Stomach (tissue), 8 donors: ENCODE measurements at regions not wholly inside any gene's neighbourhood (a gene's known extent, or its start where the extent isn't known, plus 50 kb on each side); places are given as distances from the start of the nearest gene placed in this dataset.

Source experiments
- DNase-seq, 2 donors: peaks; one replicate each; pipeline versions ENCODE4 v3.0.0 to v3.0.0-alpha.2; 2013 to 2019
- H3K27ac ChIP-seq, 5 donors: fragments of 200-600 bp in 4 of 5; sonication (generic) in 4 of 5; one replicate each; pipeline ENCODE4 v1.5.1; 2013 to 2019; ENCODE audit warnings: mild to moderate bottlenecking in 1 of 5, moderate library complexity in 1 of 5
- H3K27me3 ChIP-seq, 3 donors: fragments of 200-600 bp; sonication (generic); one replicate each; pipeline ENCODE4 v1.5.1; 2017 to 2019; ENCODE audit warnings: mixed run types in 1 of 3
- H3K36me3 ChIP-seq, 4 donors: fragments of 200-600 bp; sonication (generic); 1 replicate in 3 of 4; 2 replicates in 1 of 4; pipeline ENCODE4 v1.5.1; 2016 to 2019
- H3K4me1 ChIP-seq, 4 donors: fragments of 200-600 bp; sonication (generic); one replicate each; pipeline ENCODE4 v1.5.1; 2016 to 2019
- H3K4me3 ChIP-seq, 4 donors: fragments of 200-600 bp; sonication (generic) in 3 of 4; one replicate each; pipeline ENCODE4 v1.5.1; 2016 to 2019; ENCODE audit warnings: mild to moderate bottlenecking in 1 of 4
- H3K9me3 ChIP-seq, 4 donors: fragments of 200-600 bp; sonication (generic); one replicate each; pipeline ENCODE4 v1.5.1; 2016 to 2019
- EP300 ChIP-seq: sonication (generic); formaldehyde crosslinking; IDR thresholded peaks from one replicate; pipeline ENCODE4 v1.6.1; 2017; ENCODE audit warnings: antibody characterized with exemption
- POLR2A ChIP-seq, 4 donors: fragments of 450-650 bp; IDR thresholded peaks; one replicate each; pipeline ENCODE4 v1.6.1; 2016; ENCODE audit warnings: antibody characterized with exemption in 4 of 4, control low read depth in 2 of 4, mild to moderate bottlenecking in 1 of 4, moderate library complexity in 1 of 4
- POLR2AphosphoS5 ChIP-seq, 3 donors: sonication (generic); formaldehyde crosslinking; IDR thresholded peaks; one replicate each; pipeline ENCODE4 v1.6.1; 2016; ENCODE audit warnings: antibody characterized with exemption in 3 of 3
- WGBS, 5 donors: extraction: QIAGEN DNeasy Blood & Tissue Kit in 3 of 5; methylation state at CpG; one replicate each; pipeline versions ENCODE4 v1.1.5 to v1.1.7; 2013 to 2018; 5-methylcytosine and 5-hydroxymethylcytosine counted together
- intact Hi-C: fragments of 100-400 bp; cut with DNase I; formaldehyde crosslinking; loops from one replicate; pipeline ENCODE4 v1.15.1; 2023; ENCODE audit warnings: low total_unique reads
- TF ChIP-seq, protein P1 (sequence below), 7 experiments: fragments of 450-650 bp in 4 of 7; fragments of 200-600 bp in 3 of 7; sonication (generic) in 3 of 7; IDR thresholded peaks; one replicate each; pipeline ENCODE4 v1.5.1; 2016 to 2019; ENCODE audit warnings: antibody characterized with exemption in 7 of 7, control low read depth in 2 of 7, mild to moderate bottlenecking in 1 of 7
- donor health status: healthy with polysubstance abuse.
- donor health status: Bipolar disorder and iron deficiency.
- donor health status: healthy.

- TF ChIP-seq EP300, result no peak
- TF ChIP-seq, protein P1, sequence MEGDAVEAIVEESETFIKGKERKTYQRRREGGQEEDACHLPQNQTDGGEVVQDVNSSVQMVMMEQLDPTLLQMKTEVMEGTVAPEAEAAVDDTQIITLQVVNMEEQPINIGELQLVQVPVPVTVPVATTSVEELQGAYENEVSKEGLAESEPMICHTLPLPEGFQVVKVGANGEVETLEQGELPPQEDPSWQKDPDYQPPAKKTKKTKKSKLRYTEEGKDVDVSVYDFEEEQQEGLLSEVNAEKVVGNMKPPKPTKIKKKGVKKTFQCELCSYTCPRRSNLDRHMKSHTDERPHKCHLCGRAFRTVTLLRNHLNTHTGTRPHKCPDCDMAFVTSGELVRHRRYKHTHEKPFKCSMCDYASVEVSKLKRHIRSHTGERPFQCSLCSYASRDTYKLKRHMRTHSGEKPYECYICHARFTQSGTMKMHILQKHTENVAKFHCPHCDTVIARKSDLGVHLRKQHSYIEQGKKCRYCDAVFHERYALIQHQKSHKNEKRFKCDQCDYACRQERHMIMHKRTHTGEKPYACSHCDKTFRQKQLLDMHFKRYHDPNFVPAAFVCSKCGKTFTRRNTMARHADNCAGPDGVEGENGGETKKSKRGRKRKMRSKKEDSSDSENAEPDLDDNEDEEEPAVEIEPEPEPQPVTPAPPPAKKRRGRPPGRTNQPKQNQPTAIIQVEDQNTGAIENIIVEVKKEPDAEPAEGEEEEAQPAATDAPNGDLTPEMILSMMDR (IDR thresholded peaks at IDR 0.05), result no peak
- no peak for TF ChIP-seq POLR2A (IDR thresholded peaks at IDR 0.05)
- no peak for TF ChIP-seq POLR2AphosphoS5 (IDR thresholded peaks at IDR 0.05)
- Histone ChIP-seq H3K27ac (no peak overlapping the region), H3K9me3 (no peaks in the 10 kb centered on the region), H3K27me3 (peaks cover 12 to 83% (median 58%) of the 10 kb centered on the region in 3 donors), H3K4me1 (peaks cover 0 to 10% (median 9%) of the 10 kb centered on the region in 4 donors), H3K36me3 (no peaks in the 10 kb centered on the region), H3K4me3 (no peak overlapping the region)
- no peak for DNase-seq
- WGBS, 5 donors, result 77 to 90% (median 89%) methylated on average over 3 to 7 of the region's 7 CpGs
- intact Hi-C loops, result no loop called here
Observed at GRCh38 chr3:128557531-128558280, 64.7 kb upstream of the GATA2 start.

DNA sequence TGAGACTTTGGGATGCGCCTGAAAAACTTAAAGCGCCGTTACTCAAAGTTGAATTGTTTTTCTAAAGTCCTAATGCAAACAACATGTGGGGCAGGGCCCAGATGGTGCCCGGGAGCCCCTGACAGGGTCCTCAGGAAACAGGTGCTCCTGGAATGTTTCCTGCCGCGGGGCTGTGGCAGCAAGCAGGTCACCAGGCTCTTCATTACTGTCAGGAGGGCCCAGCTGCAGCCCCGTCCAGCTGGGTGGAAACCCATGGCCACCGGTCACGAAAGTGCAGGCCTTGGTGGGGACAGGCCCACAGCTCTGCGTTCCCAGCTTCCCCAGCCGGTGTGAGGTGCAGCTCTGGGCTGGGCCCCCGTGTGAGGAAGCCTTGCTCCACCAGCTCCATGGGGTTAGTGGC lies 63.9 kb upstream of the GATA2 start:
- Histone ChIP-seq H3K4me3 (no peak overlapping the region), H3K27me3 (peaks cover 12 to 84% (median 58%) of the 10 kb centered on the region in 3 donors), H3K27ac (no peak overlapping the region), H3K4me1 (peaks cover 0 to 10% (median 9%) of the 10 kb centered on the region in 4 donors), H3K36me3 (no peaks in the 10 kb centered on the region), H3K9me3 (no peaks in the 10 kb centered on the region)
- 33 to 54% (median 40%) methylated on average over 11 to 12 of the region's 12 CpGs for WGBS, 5 donors
- DNase-seq, result peak in 1 of 2 donors; percentile 50
- TF ChIP-seq POLR2A (IDR thresholded peaks at IDR 0.05), result no peak
- no peak for TF ChIP-seq POLR2AphosphoS5 (IDR thresholded peaks at IDR 0.05)
- TF ChIP-seq EP300, result no peak
- TF ChIP-seq, protein P1 (IDR thresholded peaks at IDR 0.05), result no peak
- intact Hi-C loops, result no loop called here

- Histone ChIP-seq H3K36me3 (no peaks in the 10 kb centered on the region), H3K9me3 (no peaks in the 10 kb centered on the region), H3K27ac (peak overlapping the region in 2 of 5 donors; percentile 27 to 60), H3K4me1 (peaks cover 0 to 10% (median 9%) of the 10 kb centered on the region in 4 donors), H3K27me3 (peaks cover 12 to 84% (median 58%) of the 10 kb centered on the region in 3 donors), H3K4me3 (no peak overlapping the region)
- TF ChIP-seq POLR2AphosphoS5 (IDR thresholded peaks at IDR 0.05) (no peak), POLR2A (IDR thresholded peaks at IDR 0.05) (no peak), EP300 (no peak)
- TF ChIP-seq, protein P1 (IDR thresholded peaks at IDR 0.05), result no peak
- 77 to 80% (median 78%) methylated on average over 8 to 10 of the region's 10 CpGs for WGBS, 5 donors
- DNase-seq, result no peak
- intact Hi-C loops, result no loop called here
Observed at GRCh38 chr3:128556384-128556783, 63.4 kb upstream of the GATA2 start.

- Histone ChIP-seq H3K36me3 (no peaks in the 10 kb centered on the region), H3K9me3 (no peaks in the 10 kb centered on the region), H3K4me3 (no peak overlapping the region), H3K27me3 (peaks cover 12 to 83% (median 55%) of the 10 kb centered on the region in 3 donors), H3K27ac (peak overlapping the region in 2 of 5 donors; percentile 27 to 60), H3K4me1 (peaks cover 0 to 10% (median 9%) of the 10 kb centered on the region in 4 donors)
- WGBS, 5 donors, result 36 to 63% (median 45%) methylated on average over 3 to 17 of the region's 17 CpGs
- intact Hi-C loops, result no loop called here
- TF ChIP-seq POLR2A (IDR thresholded peaks at IDR 0.05), result no peak
- no peak for TF ChIP-seq EP300
- no peak for TF ChIP-seq POLR2AphosphoS5 (IDR thresholded peaks at IDR 0.05)
- TF ChIP-seq, protein P1 (IDR thresholded peaks at IDR 0.05), result no peak
- no peak for DNase-seq
Observed at GRCh38 chr3:128555841-128556240, 62.8 kb upstream of the GATA2 start.
